ENCODE measurements at regions not wholly inside any gene's neighbourhood (a gene's known extent, or its start where the extent isn't known, plus 50 kb on each side); places are given as distances from the start of the nearest gene placed in this dataset.

- no peaks in the 10 kb centered on the region for H3K4me1 ChIP-seq
Observed at GRCh38 chr12:78651755-78652154, 212.8 kb upstream of the SYT1 start.

GRCh38 chr12:78666584-78666983 lies 198.0 kb upstream of the SYT1 start:
- H3K36me3 ChIP-seq = no peaks in the 10 kb centered on the region
- DNase-seq = no peak
- H3K4me3 ChIP-seq = no peak overlapping the region
- no peak overlapping the region for H3K27ac ChIP-seq
- no peak for TF ChIP-seq CTCF (IDR thresholded peaks at IDR 0.05)
- ATAC-seq = no peak
- H3K4me1 ChIP-seq = no peaks in the 10 kb centered on the region
- H3K27me3 ChIP-seq = no peaks in the 10 kb centered on the region
- no peaks in the 10 kb centered on the region for H3K9me3 ChIP-seq
- intact Hi-C loops (cut with DNase I) = no loop called here

More at GRCh38 chr12:78651755-78652154, 212.8 kb upstream of the SYT1 start:
- no peak overlapping the region for H3K4me3 ChIP-seq
- no peaks in the 10 kb centered on the region for H3K27me3 ChIP-seq
- ATAC-seq = no peak
- no peak for DNase-seq
- intact Hi-C loops (cut with DNase I) = no loop called here
- no peaks in the 10 kb centered on the region for H3K36me3 ChIP-seq
- H3K27ac ChIP-seq = no peak overlapping the region
- TF ChIP-seq CTCF (IDR thresholded peaks at IDR 0.05) = no peak
- peaks cover 0 to 3% of the 10 kb centered on the region in 2 donors for H3K9me3 ChIP-seq

GRCh38 chr12:78671295-78671694 lies 193.3 kb upstream of the SYT1 start:
- Histone ChIP-seq H3K4me3 (no peak overlapping the region), H3K27me3 (no peaks in the 10 kb centered on the region), H3K27ac (no peak overlapping the region), H3K36me3 (no peaks in the 10 kb centered on the region), H3K9me3 (no peaks in the 10 kb centered on the region), H3K4me1 (no peaks in the 10 kb centered on the region)
- DNase-seq (no peak), ATAC-seq (no peak)
- TF ChIP-seq CTCF (IDR thresholded peaks at IDR 0.05) = no peak
- intact Hi-C loops (cut with DNase I) = no loop called here

DNA sequence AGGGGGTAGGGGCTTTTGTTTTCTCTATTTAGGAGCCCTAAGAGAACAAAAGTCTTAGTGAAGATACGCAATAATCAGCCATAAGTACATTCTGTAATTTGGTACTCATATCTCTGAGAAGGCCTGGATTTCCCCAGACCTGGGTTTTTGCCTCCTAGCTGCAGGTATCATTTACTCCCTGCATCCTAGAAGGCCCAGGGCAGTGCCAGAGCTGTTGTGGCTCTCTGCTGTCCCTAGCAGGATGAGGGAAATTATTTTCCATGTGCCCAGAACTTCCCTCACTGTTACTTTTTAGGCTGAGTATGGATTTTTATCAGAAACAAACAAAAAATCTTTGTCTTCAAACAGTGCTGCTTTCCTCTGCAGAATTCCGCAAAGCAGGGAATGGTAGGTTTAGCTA lies 192.5 kb upstream of the SYT1 start:
- Histone ChIP-seq H3K36me3 (no peaks in the 10 kb centered on the region), H3K27ac (no peak overlapping the region), H3K9me3 (no peaks in the 10 kb centered on the region), H3K4me1 (no peaks in the 10 kb centered on the region), H3K4me3 (no peak overlapping the region), H3K27me3 (no peaks in the 10 kb centered on the region)
- ATAC-seq = no peak
- no peak for DNase-seq
- intact Hi-C loops (cut with DNase I) = no loop called here
- TF ChIP-seq CTCF (IDR thresholded peaks at IDR 0.05) = no peak

- Histone ChIP-seq H3K4me1 (no peaks in the 10 kb centered on the region), H3K27me3 (no peaks in the 10 kb centered on the region), H3K36me3 (no peaks in the 10 kb centered on the region), H3K9me3 (no peaks in the 10 kb centered on the region), H3K27ac (no peak overlapping the region), H3K4me3 (no peak overlapping the region)
- TF ChIP-seq CTCF (IDR thresholded peaks at IDR 0.05) = no peak
- ATAC-seq = no peak
- intact Hi-C loops (cut with DNase I) = no loop called here
- no peak for DNase-seq
Observed at GRCh38 chr12:78674311-78675090, 190.1 kb upstream of the SYT1 start.

All from left lung (tissue), 4 donors.